ENCODE measurements at regions not wholly inside any gene's neighbourhood (a gene's known extent, or its start where the extent isn't known, plus 50 kb on each side); places are given as distances from the start of the nearest gene placed in this dataset.

- Histone ChIP-seq H3K36me3 (replicated peaks in 1 of 2; ENCODE audit: control extremely low read depth in 1 of 2, control insufficient read depth in 1 of 2, extremely low read depth in 1 of 2, insufficient read depth in 2 of 2, low read length in 1 of 2) (no peaks in the 10 kb centered on the region), H3K4me2 (replicated peaks; ENCODE audit: low read depth, low read length, poor library complexity, severe bottlenecking) (no peak overlapping the region), H3K9ac (ENCODE audit: low read length) (no peak overlapping the region), H3K4me3 (ENCODE audit: control extremely low read depth in 1 of 5, extremely low read depth in 1 of 5, insufficient read depth in 1 of 5, low read depth in 2 of 5, low read length in 4 of 5) (no peak overlapping the region), H3K79me2 (ENCODE audit: control insufficient read depth, insufficient read depth, low read length) (no peaks in the 10 kb centered on the region), H3K27ac (ENCODE audit: low read length in 2 of 2) (no peak overlapping the region), H4K20me1 (ENCODE audit: control insufficient read depth, insufficient read depth, low read length, poor library complexity, severe bottlenecking) (no peaks in the 10 kb centered on the region), H2AFZ (ENCODE audit: insufficient read depth, low read depth, low read length, poor library complexity, severe bottlenecking) (no peak overlapping the region), H3K4me1 (ENCODE audit: control insufficient read depth in 2 of 2, insufficient read depth in 2 of 2, low read length in 2 of 2) (no peaks in the 10 kb centered on the region), H3K27me3 (replicated peaks in 1 of 4; ENCODE audit: control extremely low read depth in 1 of 4, control insufficient read depth in 3 of 4, insufficient read depth in 4 of 4, low read length in 3 of 4) (no peaks in the 10 kb centered on the region), H3K9me3 (ENCODE audit: control extremely low read depth in 1 of 3, control insufficient read depth in 2 of 3, insufficient read depth in 1 of 3, low read length in 2 of 3) (peaks cover 0 to 1% (median 0%) of the 10 kb centered on the region in 3 donors)
- intact Hi-C loops (cut with micrococcal nuclease), result no loop called here
- H3K27me3 Mint-ChIP-seq, result no peaks in the 10 kb centered on the region
- TF ChIP-seq EZH2 (IDR thresholded peaks at IDR 0.05; ENCODE audit: borderline replicate concordance, insufficient read depth, low read depth, low read length, poor library complexity, severe bottlenecking) (no peak), CTCF (IDR thresholded peaks at IDR 0.05) (no peak)
- H3K27ac Mint-ChIP-seq, result no peak overlapping the region
- H3K4me3 Mint-ChIP-seq, result no peak overlapping the region
- DNase-seq (no peak), ATAC-seq (ENCODE audit: low read depth) (no peak)
- H3K9me3 Mint-ChIP-seq (ENCODE audit: insufficient read depth), result peaks cover 8% of the 10 kb centered on the region
- no CpG with 5 or more reads among the region's 2 CpGs for WGBS (ENCODE audit: insufficient coverage)
- ChIA-PET POLR2A (no interaction called here), CTCF (no interaction called here)
- H3K4me1 Mint-ChIP-seq, result no peaks in the 10 kb centered on the region
Measured at GRCh38 chr3:94985778-94986177, 922.9 kb downstream of the NSUN3 start.

- Histone ChIP-seq H3K36me3 (replicated peaks in 1 of 2; ENCODE audit: control extremely low read depth in 1 of 2, control insufficient read depth in 1 of 2, extremely low read depth in 1 of 2, insufficient read depth in 2 of 2, low read length in 1 of 2) (no peaks in the 10 kb centered on the region), H4K20me1 (ENCODE audit: control insufficient read depth, insufficient read depth, low read length, poor library complexity, severe bottlenecking) (no peaks in the 10 kb centered on the region), H3K9me3 (ENCODE audit: control extremely low read depth in 1 of 3, control insufficient read depth in 2 of 3, insufficient read depth in 1 of 3, low read length in 2 of 3) (peaks cover 0 to 3% (median 0%) of the 10 kb centered on the region in 3 donors), H3K27ac (ENCODE audit: low read length in 2 of 2) (no peak overlapping the region), H3K27me3 (replicated peaks in 1 of 4; ENCODE audit: control extremely low read depth in 1 of 4, control insufficient read depth in 3 of 4, insufficient read depth in 4 of 4, low read length in 3 of 4) (no peaks in the 10 kb centered on the region), H3K79me2 (ENCODE audit: control insufficient read depth, insufficient read depth, low read length) (no peaks in the 10 kb centered on the region), H3K4me2 (replicated peaks; ENCODE audit: low read depth, low read length, poor library complexity, severe bottlenecking) (no peak overlapping the region), H3K4me1 (ENCODE audit: control insufficient read depth in 2 of 2, insufficient read depth in 2 of 2, low read length in 2 of 2) (no peaks in the 10 kb centered on the region), H3K4me3 (ENCODE audit: control extremely low read depth in 1 of 5, extremely low read depth in 1 of 5, insufficient read depth in 1 of 5, low read depth in 2 of 5, low read length in 4 of 5) (no peak overlapping the region), H2AFZ (ENCODE audit: insufficient read depth, low read depth, low read length, poor library complexity, severe bottlenecking) (no peak overlapping the region), H3K9ac (ENCODE audit: low read length) (no peak overlapping the region)
- ATAC-seq (ENCODE audit: low read depth) (no peak), DNase-seq (no peak)
- peaks cover 8% of the 10 kb centered on the region for H3K9me3 Mint-ChIP-seq (ENCODE audit: insufficient read depth)
- H3K4me1 Mint-ChIP-seq, result no peaks in the 10 kb centered on the region
- no peak overlapping the region for H3K4me3 Mint-ChIP-seq
- intact Hi-C loops (cut with micrococcal nuclease), result no loop called here
- H3K27me3 Mint-ChIP-seq, result no peaks in the 10 kb centered on the region
- no peak overlapping the region for H3K27ac Mint-ChIP-seq
- CTCF ChIA-PET, result no interaction called here
- no CpG with 5 or more reads among the region's 4 CpGs for WGBS (ENCODE audit: insufficient coverage)
- TF ChIP-seq EZH2 (IDR thresholded peaks at IDR 0.05; ENCODE audit: borderline replicate concordance, insufficient read depth, low read depth, low read length, poor library complexity, severe bottlenecking) (no peak), CTCF (IDR thresholded peaks at IDR 0.05) (no peak)
- POLR2A ChIA-PET, result no interaction called here
Measured at GRCh38 chr3:94990952-94991705, 928.3 kb downstream of the NSUN3 start.

All from B cell (primary cell).